ENCODE measurements at regions not wholly inside any gene's neighbourhood (a gene's known extent, or its start where the extent isn't known, plus 50 kb on each side); places are given as distances from the start of the nearest gene placed in this dataset.

GRCh38 chr17:71558901-71559300, 561.9 kb upstream of the SOX9 start:
- POLR2A ChIA-PET, result no interaction called here
- WGBS (ENCODE audit: missing lambda C conversion rate), result 23% methylated on average over 6 of the region's 6 CpGs
- TF ChIP-seq MAFK (IDR thresholded peaks at IDR 0.05; ENCODE audit: partially characterized antibody) (no peak), TP53 (CRISPR knock-in tag; IDR thresholded peaks at IDR 0.05) (no peak), RAD21 (conservative IDR thresholded peaks at IDR 0.05 in 1 of 2, IDR thresholded peaks at IDR 0.05 in 1 of 2) (no peak), EP300 (IDR thresholded peaks at IDR 0.05) (no peak), EHMT2 (IDR thresholded peaks at IDR 0.05; ENCODE audit: low read depth) (no peak), FOXS1 (CRISPR knock-in tag; IDR thresholded peaks at IDR 0.05) (no peak), PBX3 (IDR thresholded peaks at IDR 0.05) (no peak), ZNF302 (CRISPR knock-in tag; IDR thresholded peaks at IDR 0.05) (no peak), JUNB (IDR thresholded peaks at IDR 0.05) (no peak), REST (IDR thresholded peaks at IDR 0.05) (no peak), GATA3 (IDR thresholded peaks at IDR 0.05; ENCODE audit: borderline replicate concordance) (no peak), ELK1 (IDR thresholded peaks at IDR 0.05; ENCODE audit: low read depth, low read length) (no peak)
- H3K4me3 ChIP-seq, result no peak overlapping the region
- H3K4me2 ChIP-seq, result no peak overlapping the region
- CTCF ChIA-PET, result no interaction called here
- FAIRE-seq (no peak), ATAC-seq (no peak), DNase-seq (ENCODE audit: low read depth in 1 of 2, low spot score in 1 of 2) (no peak)
- H3K27ac ChIP-seq, result no peak overlapping the region
- H3K4me1 ChIP-seq, result no peaks in the 10 kb centered on the region
- H3K9me3 ChIP-seq, result no peaks in the 10 kb centered on the region

GRCh38 chr17:71572343-71572742, 548.5 kb upstream of the SOX9 start:
- H3K4me3 ChIP-seq, result no peak overlapping the region
- CTCF ChIA-PET, result no interaction called here
- ATAC-seq (no peak), FAIRE-seq (no peak), DNase-seq (ENCODE audit: low read depth in 1 of 2, low spot score in 1 of 2) (no peak)
- no peak for TF ChIP-seq ELK1 (IDR thresholded peaks at IDR 0.05; ENCODE audit: low read depth, low read length)
- no peak for TF ChIP-seq EP300 (IDR thresholded peaks at IDR 0.05)
- no peak for TF ChIP-seq SREBF2 (IDR thresholded peaks at IDR 0.05)
- TF ChIP-seq RARB (CRISPR knock-in tag; IDR thresholded peaks at IDR 0.05), result no peak
- no peak for TF ChIP-seq PHF8 (IDR thresholded peaks at IDR 0.05; ENCODE audit: borderline replicate concordance, low read depth)
- TF ChIP-seq ZFP36 (IDR thresholded peaks at IDR 0.05; ENCODE audit: borderline replicate concordance, partially characterized antibody), result no peak
- no peak for TF ChIP-seq PBX3 (IDR thresholded peaks at IDR 0.05)
- no peak overlapping the region for H3K27ac ChIP-seq
- WGBS (ENCODE audit: missing lambda C conversion rate), result 33% methylated on average over 2 of the region's 2 CpGs
- no peak overlapping the region for H3K4me2 ChIP-seq
- POLR2A ChIA-PET, result no interaction called here
- H3K9me3 ChIP-seq, result no peaks in the 10 kb centered on the region
- no peaks in the 10 kb centered on the region for H3K4me1 ChIP-seq
